ENCODE measurements at regions not wholly inside any gene's neighbourhood (a gene's known extent, or its start where the extent isn't known, plus 50 kb on each side); places are given as distances from the start of the nearest gene placed in this dataset.

DNA sequence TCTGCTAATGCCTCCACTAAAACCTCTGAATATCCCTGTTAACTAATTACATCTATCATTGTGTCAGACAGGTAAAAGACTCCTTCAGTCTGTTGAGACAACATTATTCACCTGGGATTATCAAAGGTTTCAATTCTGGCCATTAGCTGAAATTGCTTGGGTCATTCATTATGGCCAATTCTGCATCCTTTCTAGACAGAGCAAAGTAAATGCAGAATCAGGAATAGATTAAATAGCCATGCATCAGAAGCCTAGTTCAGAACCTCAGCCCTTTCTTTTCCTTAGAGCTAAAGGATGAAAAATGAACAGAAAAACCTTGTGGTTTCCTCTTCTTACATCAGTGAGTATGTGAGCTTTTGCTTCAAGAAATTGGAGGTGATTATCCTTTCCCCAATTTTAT, 665.4 kb upstream of the CAMK1G start:
- POLR2A ChIA-PET = no interaction called here

DNA sequence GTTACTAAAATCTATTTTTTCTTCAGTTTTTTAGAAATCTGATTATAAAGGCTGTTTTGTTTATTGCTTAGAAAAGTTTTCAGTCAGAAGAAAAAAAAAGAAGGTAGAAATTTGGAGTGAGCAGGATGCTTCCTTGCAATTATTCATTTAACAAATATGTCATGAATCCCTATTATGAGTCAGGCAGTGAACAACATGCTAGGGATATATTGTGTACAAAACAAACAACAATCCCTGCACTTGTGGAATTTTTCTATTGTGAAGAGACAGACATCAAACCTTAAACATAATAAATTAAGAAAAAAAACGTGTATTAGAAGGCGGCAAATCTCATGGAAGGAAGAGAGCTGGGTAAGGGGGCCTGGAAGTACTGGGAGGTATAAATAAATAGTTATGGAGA, 664.1 kb upstream of the CAMK1G start:
- Histone ChIP-seq H2AFZ (ENCODE audit: low read length) (no peak overlapping the region), H3K79me2 (ENCODE audit: insufficient read depth, low read depth, low read length) (no peaks in the 10 kb centered on the region), H3K27ac (ENCODE audit: low read depth, low read length, poor library complexity, severe bottlenecking) (no peak overlapping the region), H3K4me2 (ENCODE audit: low read length) (no peak overlapping the region), H3K4me3 (ENCODE audit: low read depth, low read length, poor library complexity, severe bottlenecking) (no peak overlapping the region), H3K36me3 (ENCODE audit: insufficient read depth, low read length) (no peaks in the 10 kb centered on the region), H3K4me1 (ENCODE audit: insufficient read depth, low read length, poor library complexity, severe bottlenecking) (no peaks in the 10 kb centered on the region), H3K9me3 (ENCODE audit: low read length) (no peaks in the 10 kb centered on the region), H4K20me1 (ENCODE audit: insufficient read depth, low read length) (no peaks in the 10 kb centered on the region), H3K9me2 (ENCODE audit: insufficient read depth, low read length) (no peaks in the 10 kb centered on the region)
- TF ChIP-seq, protein P1, sequence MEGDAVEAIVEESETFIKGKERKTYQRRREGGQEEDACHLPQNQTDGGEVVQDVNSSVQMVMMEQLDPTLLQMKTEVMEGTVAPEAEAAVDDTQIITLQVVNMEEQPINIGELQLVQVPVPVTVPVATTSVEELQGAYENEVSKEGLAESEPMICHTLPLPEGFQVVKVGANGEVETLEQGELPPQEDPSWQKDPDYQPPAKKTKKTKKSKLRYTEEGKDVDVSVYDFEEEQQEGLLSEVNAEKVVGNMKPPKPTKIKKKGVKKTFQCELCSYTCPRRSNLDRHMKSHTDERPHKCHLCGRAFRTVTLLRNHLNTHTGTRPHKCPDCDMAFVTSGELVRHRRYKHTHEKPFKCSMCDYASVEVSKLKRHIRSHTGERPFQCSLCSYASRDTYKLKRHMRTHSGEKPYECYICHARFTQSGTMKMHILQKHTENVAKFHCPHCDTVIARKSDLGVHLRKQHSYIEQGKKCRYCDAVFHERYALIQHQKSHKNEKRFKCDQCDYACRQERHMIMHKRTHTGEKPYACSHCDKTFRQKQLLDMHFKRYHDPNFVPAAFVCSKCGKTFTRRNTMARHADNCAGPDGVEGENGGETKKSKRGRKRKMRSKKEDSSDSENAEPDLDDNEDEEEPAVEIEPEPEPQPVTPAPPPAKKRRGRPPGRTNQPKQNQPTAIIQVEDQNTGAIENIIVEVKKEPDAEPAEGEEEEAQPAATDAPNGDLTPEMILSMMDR (conservative IDR thresholded peaks at IDR 0.05; ENCODE audit: low read length) = no peak
- TF ChIP-seq EZH2phosphoT487 (IDR thresholded peaks at IDR 0.05; ENCODE audit: borderline replicate concordance, low read depth, low read length) = no peak
- BruUV-seq (replicated peaks) = no TSS peak
- ChIA-PET POLR2A (no interaction called here), CTCF (ENCODE audit: unreplicated experiment) (no interaction called here)
- DNase-seq (ENCODE audit: low spot score) = no peak
- intact Hi-C loops (cut with micrococcal nuclease; ENCODE audit: unreplicated experiment) = no loop called here

More for the DNA sequence above, 665.4 kb upstream of the CAMK1G start:
- no peak for DNase-seq (ENCODE audit: low spot score)
- no TSS peak for BruUV-seq (replicated peaks)
- H3K79me2 ChIP-seq (ENCODE audit: insufficient read depth, low read depth, low read length) = no peaks in the 10 kb centered on the region
- H3K9me3 ChIP-seq (ENCODE audit: low read length) = no peaks in the 10 kb centered on the region
- TF ChIP-seq, protein P1 (conservative IDR thresholded peaks at IDR 0.05; ENCODE audit: low read length) = no peak
- no peak for TF ChIP-seq EZH2phosphoT487 (IDR thresholded peaks at IDR 0.05; ENCODE audit: borderline replicate concordance, low read depth, low read length)
- no peaks in the 10 kb centered on the region for H3K4me1 ChIP-seq (ENCODE audit: insufficient read depth, low read length, poor library complexity, severe bottlenecking)
- no peaks in the 10 kb centered on the region for H3K36me3 ChIP-seq (ENCODE audit: insufficient read depth, low read length)
- H3K27ac ChIP-seq (ENCODE audit: low read depth, low read length, poor library complexity, severe bottlenecking) = no peak overlapping the region
- CTCF ChIA-PET (ENCODE audit: unreplicated experiment) = no interaction called here
- no peaks in the 10 kb centered on the region for H3K9me2 ChIP-seq (ENCODE audit: insufficient read depth, low read length)
- H3K4me3 ChIP-seq (ENCODE audit: low read depth, low read length, poor library complexity, severe bottlenecking) = no peak overlapping the region
- H4K20me1 ChIP-seq (ENCODE audit: insufficient read depth, low read length) = no peaks in the 10 kb centered on the region
- intact Hi-C loops (cut with micrococcal nuclease; ENCODE audit: unreplicated experiment) = no loop called here
- H3K4me2 ChIP-seq (ENCODE audit: low read length) = no peak overlapping the region
- no peak overlapping the region for H2AFZ ChIP-seq (ENCODE audit: low read length)

DNA sequence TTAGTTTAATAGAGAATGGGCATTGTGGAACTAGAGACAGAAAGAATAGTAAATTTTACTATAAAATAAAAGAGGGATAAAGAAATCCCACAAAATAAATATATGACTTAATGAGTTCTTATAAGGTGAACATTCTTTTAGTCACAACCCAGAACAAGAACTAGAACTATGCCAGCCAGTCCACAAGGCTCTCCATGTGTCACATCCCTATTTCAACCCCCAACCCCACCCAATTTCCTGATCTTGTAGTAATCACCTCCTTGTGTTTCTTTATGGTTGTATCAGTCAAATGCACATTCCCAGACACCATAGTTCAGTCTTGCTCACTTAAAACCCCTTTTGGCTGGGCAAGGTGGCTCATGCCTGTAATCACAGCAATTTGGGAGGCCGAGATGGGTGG, 662.3 kb upstream of the CAMK1G start:
- POLR2A ChIA-PET = no interaction called here
- intact Hi-C loops (cut with micrococcal nuclease; ENCODE audit: unreplicated experiment) = no loop called here
- Histone ChIP-seq H3K9me3 (ENCODE audit: low read length) (no peaks in the 10 kb centered on the region), H4K20me1 (ENCODE audit: insufficient read depth, low read length) (no peaks in the 10 kb centered on the region), H2AFZ (ENCODE audit: low read length) (no peak overlapping the region), H3K27ac (ENCODE audit: low read depth, low read length, poor library complexity, severe bottlenecking) (no peak overlapping the region), H3K79me2 (ENCODE audit: insufficient read depth, low read depth, low read length) (no peaks in the 10 kb centered on the region), H3K4me1 (ENCODE audit: insufficient read depth, low read length, poor library complexity, severe bottlenecking) (no peaks in the 10 kb centered on the region), H3K9me2 (ENCODE audit: insufficient read depth, low read length) (no peaks in the 10 kb centered on the region), H3K4me3 (ENCODE audit: low read depth, low read length, poor library complexity, severe bottlenecking) (no peak overlapping the region), H3K36me3 (ENCODE audit: insufficient read depth, low read length) (no peaks in the 10 kb centered on the region), H3K4me2 (ENCODE audit: low read length) (no peak overlapping the region)
- TF ChIP-seq, protein P1 (conservative IDR thresholded peaks at IDR 0.05; ENCODE audit: low read length) = no peak
- TF ChIP-seq EZH2phosphoT487 (IDR thresholded peaks at IDR 0.05; ENCODE audit: borderline replicate concordance, low read depth, low read length) = no peak
- CTCF ChIA-PET (ENCODE audit: unreplicated experiment) = no interaction called here
- no peak for DNase-seq (ENCODE audit: low spot score)
- no TSS peak for BruUV-seq (replicated peaks)
